ENCODE measurements at regions not wholly inside any gene's neighbourhood (a gene's known extent, or its start where the extent isn't known, plus 50 kb on each side); places are given as distances from the start of the nearest gene placed in this dataset.

- TF ChIP-seq EZH2phosphoT487 (conservative IDR thresholded peaks at IDR 0.05; ENCODE audit: low read length) (no peak), CTCF (IDR thresholded peaks at IDR 0.05; ENCODE audit: insufficient read depth, low read length, poor library complexity, severe bottlenecking) (no peak)
Observed at GRCh38 chr17:77271411-77271810, 130.6 kb downstream of the SEC14L1 start.
